NCI-H1105 (cell line): ENCODE measurements at regions not wholly inside any gene's neighbourhood (a gene's known extent, or its start where the extent isn't known, plus 50 kb on each side); places are given as distances from the start of the nearest gene placed in this dataset.
"Not testable (repeated sequence)": the region's sequence is repeated elsewhere in the genome, so short reads cannot be mapped to it uniquely, and the experiment has no call there.

ENCODE experiments used
- DNase-seq: peaks from one replicate; lab custom pipeline; 2025; lab: John Stamatoyannopoulos, UW

- no peak for DNase-seq
Observed at GRCh38 chr13:95388420-95389079, 87.3 kb upstream of the ABCC4 start.

DNA sequence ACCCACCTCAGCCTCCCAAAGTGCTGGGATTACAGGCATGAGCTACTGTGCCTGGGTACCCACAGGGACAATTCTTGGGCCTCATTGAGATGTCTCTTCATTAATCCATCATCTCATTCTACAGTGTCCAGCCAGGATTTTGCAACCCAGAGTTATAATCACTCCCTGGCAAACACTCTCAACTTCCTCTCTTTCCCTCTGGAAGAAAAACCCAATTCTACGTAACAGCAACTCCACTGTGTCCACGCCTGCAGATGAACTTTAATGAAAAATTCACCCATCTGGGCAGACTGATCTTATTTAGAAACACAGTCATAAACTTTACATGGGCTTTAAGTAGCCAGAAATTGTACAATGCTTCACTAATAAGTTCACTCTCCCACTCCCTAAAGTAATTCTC, 90.1 kb upstream of the ABCC4 start:
- DNase-seq: no peak

- no peak for DNase-seq
Observed at GRCh38 chr13:95391785-95392184, 90.5 kb upstream of the ABCC4 start.

DNA sequence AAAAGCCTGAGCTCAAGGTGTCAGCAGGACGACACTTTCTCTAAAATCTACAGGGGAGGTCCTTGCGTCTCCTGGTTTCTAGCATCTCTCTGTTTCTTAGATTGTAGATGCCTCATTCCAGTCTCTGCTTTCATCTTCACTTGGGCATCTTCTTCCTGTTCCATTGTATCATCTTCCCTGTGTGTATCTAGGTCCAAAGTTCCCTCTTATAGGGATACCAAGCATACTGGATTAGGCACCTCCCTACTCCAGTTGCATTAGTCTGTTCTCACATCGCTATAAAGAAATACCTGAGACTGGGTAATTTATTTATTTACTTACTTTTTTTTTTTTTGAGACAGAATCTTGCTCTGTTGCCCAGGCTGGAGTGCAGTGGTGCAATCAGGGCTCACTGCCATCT, 91.3 kb upstream of the ABCC4 start:
- DNase-seq: no peak

- no peak for DNase-seq
Observed at GRCh38 chr13:95403349-95404140, 102.3 kb upstream of the ABCC4 start.

DNA sequence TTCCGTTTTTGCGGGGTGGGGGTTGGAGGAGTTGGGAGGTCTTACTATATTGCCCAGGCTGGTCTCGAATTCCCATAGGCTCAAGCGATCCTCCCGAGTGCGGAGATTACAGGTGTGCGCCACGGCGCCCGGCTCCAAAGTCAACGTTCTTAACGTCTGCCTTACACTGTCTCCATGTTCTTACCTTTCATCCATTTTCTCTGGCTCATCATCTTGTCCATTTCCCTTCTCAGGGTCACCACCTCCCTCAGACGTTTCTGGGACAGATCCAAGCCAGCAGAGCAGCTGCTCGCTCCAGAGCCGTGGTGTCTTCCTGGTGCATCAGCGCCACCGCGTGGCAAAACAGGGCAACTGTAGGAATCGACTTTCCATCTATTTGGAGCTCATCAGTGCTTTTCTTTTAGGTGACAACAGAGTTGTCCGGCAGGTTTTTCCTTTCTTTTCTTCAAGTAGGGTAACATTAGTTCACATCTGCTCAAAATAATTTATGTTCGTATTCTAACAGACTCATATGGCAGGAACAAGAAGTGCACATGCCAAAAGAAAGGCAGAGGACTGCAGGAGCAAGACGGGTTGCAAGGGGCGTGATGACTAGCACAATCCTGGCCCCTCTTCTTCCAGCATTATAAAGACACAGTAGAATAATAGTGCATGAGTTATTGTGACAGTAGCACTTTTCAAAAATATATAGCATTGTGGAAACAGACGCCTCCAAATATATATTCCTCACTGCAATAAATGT, 103.1 kb upstream of the ABCC4 start:
- DNase-seq: peak; percentile 28

GRCh38 chr13:95406176-95406575, 104.9 kb upstream of the ABCC4 start:
- no peak for DNase-seq

DNA sequence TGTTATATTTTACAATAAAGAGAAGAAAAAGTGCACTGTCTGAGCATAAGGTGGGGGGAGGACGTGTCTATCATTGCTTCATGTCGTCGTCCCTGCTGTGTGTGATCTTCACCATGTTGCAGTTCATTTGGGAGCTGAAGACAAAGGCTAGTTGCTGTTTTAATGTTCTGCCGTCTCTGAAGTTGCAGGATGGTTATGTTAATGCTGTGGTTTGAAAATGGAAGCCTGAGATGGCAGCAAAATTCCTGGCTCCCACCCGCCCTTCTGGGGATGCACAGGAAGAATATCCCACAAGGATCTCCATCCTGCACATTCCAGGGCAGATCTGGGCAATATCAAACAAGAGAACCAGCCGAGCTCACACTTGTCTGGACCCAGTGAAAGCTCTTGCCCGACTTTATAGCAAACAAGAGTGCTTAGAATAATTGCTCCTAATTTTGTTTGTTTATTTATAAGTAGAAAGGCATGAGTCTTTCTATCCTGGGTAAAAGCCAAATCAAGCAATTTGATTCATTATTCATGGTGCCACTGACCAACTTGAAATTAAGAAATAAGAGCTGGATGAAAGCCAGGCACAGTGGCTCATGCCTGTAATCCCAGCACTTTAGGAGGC, 110.3 kb upstream of the ABCC4 start:
- peak; percentile 57 for DNase-seq

GRCh38 chr13:95418946-95419345, 117.7 kb upstream of the ABCC4 start:
- no peak for DNase-seq

GRCh38 chr13:95420501-95420900, 119.2 kb upstream of the ABCC4 start:
- DNase-seq: no peak

DNA sequence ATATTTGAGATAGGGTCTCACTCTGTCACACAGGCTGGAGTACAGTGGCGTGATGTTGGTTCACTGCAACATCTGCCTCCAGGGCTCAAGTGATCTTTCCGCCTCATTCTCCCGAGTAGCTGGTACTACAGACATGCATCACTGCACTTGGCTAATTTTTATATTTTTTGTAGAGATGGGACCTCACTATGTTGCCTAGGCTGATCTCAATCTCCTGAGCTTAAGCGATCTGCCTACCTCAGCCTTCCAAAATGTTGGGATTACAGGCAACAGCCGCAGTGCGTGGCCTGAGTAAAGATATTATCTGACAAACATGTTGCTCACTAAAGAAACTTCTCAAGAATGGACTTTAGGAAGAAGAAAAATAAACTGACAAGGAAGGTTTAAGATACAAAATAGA, 125.4 kb upstream of the ABCC4 start:
- DNase-seq: no peak

- not testable (repeated sequence) for DNase-seq
Observed at GRCh38 chr13:95430525-95430924, 122.0 kb upstream of the CLDN10 start.

GRCh38 chr13:95432141-95432540, 120.4 kb upstream of the CLDN10 start:
- no peak for DNase-seq

DNA sequence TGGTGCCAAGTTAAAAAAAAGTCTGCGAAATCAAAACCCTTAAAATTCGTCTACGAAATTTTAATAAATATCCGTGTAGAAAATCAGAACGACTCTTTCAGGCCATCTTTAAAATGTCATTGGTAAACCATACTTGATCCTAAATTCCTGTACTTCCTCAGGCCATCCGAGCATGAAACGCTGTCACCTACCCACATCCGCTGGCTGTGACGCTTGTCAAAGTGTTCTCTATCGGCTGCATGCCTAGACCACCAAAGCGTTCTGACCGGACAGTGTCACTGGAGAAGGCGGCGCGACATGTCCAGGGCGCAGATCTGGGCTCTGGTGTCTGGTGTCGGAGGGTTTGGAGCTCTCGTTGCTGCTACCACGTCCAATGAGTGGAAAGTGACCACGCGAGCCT, 119.0 kb upstream of the CLDN10 start:
- no peak for DNase-seq

DNA sequence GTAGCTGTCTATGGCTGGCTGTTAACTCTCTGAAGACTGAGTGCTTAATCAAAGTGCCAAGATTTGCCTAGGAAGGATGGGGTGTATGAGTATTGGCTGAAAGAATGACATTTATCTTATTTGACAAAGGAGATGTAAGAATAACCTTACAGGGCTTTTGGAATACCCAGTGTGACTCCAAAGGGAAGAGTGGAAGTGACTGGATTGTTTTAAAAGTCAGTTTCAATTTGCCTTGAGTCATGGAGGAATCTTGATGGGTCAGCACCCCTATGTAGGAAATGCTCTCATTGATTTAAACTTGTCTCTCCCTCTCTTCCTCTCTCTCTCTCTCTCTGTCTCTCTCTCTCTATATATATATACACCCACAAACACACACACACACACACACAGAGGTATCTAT, 118.4 kb upstream of the CLDN10 start:
- no peak for DNase-seq

DNA sequence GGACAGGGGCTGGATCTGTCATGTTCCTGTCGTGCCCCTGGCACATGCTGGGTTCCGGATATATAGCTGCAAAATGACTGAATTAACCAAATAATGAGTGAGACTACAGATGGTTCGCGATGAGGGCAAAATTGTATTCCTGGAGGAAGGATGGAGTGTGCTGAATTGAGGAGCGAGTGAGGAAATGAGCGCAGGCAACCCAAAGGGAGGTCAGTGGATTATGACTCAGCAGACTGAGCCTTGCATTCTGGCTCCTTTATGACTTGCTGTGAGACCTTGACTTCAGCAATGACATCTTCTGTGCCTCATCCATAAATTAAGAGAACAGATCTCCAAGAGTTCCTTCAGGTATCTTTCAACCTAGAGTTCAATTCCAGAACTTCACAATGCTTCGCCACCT, 115.0 kb upstream of the CLDN10 start:
- no peak for DNase-seq

DNA sequence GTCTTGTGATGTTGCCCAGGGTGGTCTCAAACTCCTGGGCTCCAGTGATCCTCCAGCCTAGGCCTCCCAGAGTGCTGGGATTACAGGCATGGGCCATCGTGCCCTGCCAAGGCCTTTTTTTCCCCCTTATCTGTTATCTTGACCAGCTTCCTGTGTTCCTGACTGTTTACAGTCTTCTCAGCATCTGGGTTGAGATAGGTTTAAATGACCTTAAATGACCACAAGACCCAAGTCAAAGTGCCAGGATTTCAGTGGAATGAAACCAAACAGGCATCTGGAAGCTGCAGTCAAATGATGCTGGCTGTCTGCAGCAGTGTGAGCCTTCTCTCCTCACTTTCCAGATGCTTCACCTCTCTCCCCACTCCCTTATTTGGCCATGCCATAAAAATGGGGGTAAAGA, 114.2 kb upstream of the CLDN10 start:
- DNase-seq: no peak

DNA sequence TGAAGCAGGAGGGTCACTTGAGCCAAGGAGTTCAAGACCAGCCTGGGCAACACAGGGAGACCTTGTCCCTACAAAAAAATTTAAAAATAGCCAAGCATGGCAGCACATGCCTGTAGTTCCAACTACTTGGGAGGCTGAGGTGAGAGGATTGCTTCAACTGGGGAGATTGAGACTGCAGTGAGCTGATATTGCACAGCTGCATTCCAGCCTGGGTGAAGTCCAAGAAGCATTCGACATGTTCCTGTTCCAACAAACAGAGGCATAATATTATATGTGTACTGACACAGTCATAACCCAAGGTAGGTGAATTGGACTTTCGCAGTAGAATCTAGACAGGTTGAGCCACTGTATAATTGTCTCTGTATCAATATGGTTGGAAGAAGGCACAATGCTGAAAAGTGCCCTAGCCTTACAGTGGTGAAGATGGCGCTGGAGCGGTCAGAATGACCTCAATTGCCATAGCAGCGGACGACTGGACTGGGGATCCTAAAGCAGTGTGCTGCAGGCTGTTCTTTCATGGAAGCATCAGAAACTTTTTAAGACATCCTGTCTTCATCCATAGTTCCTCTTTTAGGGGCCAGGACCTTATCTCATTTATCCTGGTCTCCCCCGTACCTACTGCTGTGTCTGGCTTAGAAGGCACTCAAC, 112.0 kb upstream of the CLDN10 start:
- DNase-seq: no peak

DNA sequence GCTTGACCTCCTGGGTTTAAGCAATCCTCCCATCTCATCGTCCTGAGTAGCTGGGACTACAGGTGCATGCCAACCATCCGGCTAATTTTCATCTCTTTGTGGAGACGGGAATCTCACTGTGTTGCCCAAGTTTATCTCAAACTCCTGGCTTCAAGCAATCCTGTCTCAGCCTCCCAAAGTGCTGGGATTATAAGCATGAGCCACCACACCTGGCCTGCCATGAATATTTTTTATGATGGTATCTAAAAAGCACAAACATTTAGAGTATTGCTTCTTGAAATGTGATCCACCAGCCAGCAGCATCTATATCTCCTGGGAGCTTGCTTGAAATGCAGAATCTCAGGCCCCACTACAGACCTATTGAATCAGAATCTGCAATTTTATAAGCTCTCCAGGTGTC, 111.2 kb upstream of the CLDN10 start:
- no peak for DNase-seq

GRCh38 chr13:95444006-95444730, 108.4 kb upstream of the CLDN10 start:
- no peak for DNase-seq

DNA sequence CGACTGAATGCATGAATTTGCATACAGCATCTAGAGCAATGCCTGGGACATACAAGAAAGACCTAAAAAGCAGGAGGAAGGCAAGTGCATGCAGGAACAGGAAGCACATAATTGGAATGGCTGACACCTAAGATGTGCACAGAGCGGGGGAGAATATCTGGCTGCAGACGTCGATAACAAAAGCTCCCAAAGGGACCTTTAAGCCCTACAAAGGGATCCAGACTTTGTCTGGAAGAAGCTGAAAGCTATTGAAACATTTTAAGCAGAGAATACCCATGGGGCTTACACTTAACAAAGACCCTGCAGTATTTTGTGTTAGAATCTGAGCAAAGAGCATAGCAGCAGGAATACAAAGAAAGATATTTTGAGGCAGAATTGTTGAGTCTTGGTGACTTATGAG, 107.4 kb upstream of the CLDN10 start:
- no peak for DNase-seq
